ENCODE measurements at regions not wholly inside any gene's neighbourhood (a gene's known extent, or its start where the extent isn't known, plus 50 kb on each side); places are given as distances from the start of the nearest gene placed in this dataset.
"Not testable (repeated sequence)": the region's sequence is repeated elsewhere in the genome, so short reads cannot be mapped to it uniquely, and the experiment has no call there.

DNA sequence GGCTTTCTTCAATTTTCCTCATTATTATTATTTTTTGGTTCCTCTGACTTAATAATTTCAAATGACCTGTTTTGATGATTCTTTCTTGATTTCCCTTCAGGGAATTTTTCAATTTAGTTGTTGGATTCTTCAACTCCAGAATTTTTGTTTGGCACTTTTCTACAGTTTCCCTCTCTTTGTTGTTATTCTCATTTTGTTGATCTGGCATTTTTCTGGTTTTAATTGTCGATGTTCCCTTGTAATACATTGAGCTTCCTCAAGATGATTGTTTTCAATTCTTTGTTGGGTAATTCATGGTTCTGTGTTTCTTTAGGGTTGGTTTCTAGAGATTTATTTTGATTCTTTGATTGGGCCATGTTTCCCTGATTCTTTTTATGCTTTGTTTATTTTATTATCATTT lies 67.8 kb upstream of the DNAJC1 start:
- DNase-seq = no peak

DNA sequence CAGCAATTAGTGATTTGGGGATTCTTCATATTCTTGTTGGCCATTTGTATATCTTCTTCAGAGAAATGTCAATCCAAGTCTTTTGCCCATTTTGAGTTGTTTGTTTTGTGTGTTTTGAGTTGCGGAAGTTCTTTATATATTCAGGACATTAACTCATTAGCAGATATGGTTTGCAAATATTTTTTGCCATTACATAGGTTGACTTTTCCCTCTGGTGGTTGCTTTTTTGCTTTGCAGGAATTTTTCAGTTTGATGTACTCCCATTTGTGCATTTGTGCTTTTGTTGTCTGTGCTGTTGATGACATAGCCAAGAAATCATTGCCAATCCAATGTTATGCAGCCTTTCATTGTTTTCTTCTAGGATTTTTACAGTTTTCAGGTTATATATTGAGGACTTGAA lies 63.6 kb upstream of the DNAJC1 start:
- DNase-seq = no peak

DNA sequence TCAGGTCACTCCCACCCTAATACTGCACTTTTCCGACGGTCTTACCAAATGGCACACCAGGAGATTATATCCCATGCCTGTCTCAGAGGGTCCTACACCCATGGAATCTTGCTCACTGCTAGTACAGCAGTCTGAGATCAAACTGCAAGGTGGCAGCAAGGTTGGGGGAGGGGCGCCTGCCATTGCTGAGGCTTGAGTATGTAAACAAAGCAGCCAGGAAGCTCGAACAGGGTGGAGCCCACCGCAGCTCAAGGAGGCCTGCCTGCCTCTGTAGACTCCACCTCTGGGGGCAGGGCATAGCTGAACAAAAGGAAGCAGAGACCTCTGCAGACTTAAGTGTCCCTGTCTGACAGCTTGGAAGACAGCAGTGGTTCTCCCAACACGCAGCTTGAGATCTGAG lies 57.5 kb upstream of the DNAJC1 start:
- not testable (repeated sequence) for DNase-seq

DNA sequence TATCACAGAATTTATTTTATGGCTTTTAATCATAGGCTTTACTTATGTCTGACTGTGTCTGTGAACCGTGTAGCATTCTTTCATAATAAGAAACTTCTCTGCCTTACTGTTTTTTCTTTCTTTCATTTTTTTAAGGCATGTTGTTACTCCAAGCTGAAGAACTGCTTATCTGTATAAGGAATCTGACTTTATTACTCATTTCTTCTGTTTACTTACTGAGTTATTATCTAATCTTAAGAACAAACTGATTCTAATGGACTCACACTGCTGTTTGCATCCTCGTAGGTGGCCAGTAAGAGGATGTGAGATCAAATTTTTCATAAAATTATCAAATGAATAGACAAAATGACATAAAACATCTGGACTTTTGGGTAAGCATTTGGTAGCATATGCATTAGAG lies 54.7 kb upstream of the DNAJC1 start:
- DNase-seq = no peak

DNA sequence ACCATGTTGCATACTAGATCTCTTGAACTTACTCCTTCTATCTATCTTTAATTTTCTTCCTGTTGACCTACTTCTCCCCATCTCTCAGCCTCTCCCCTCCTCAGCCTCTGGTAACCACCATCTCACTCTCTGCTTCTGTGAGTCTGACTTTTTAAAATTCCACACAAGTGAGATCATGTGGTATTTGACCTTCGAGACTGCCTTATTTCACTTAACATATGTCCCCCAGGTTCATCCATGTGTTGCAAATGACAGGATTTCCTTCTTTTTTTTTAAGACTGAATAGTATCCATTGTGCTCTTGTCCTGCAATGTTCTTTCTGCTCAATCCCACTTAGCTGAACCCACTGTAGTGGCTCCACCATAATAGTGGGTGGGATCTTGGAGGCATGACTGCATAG lies 51.4 kb upstream of the DNAJC1 start:
- no peak for DNase-seq

Measured in activated CD4-positive, alpha-beta T cell treated with anti-CD3 and anti-CD28 coated beads, Interleukin-10, Interleukin-2, amounts not matched to agents 100 ng/mL and 50 ng/mL, durations not matched to agents 16 hours and 8 hours (primary cell).